Central memory CD4-positive, alpha-beta T cell (primary cell): ENCODE measurements at regions not wholly inside any gene's neighbourhood (a gene's known extent, or its start where the extent isn't known, plus 50 kb on each side); places are given as distances from the start of the nearest gene placed in this dataset.

Source experiments
- DNase-seq: peaks from one replicate; pipeline ENCODE4 v3.0.0; 2022

- DNase-seq = peak; percentile 93
Observed at GRCh38 chr13:99436686-99437416, 64.4 kb upstream of the TM9SF2 start.

- no peak for DNase-seq
Observed at GRCh38 chr13:99439048-99439447, 62.2 kb upstream of the TM9SF2 start.

GRCh38 chr13:99439850-99440604 lies 61.2 kb upstream of the TM9SF2 start:
- DNase-seq = no peak

GRCh38 chr13:99442273-99442895 lies 58.9 kb upstream of the TM9SF2 start:
- DNase-seq = peak; percentile 58

GRCh38 chr13:99446242-99446641 lies 55.0 kb upstream of the TM9SF2 start:
- DNase-seq = no peak

GRCh38 chr13:99448546-99448945 lies 52.7 kb upstream of the TM9SF2 start:
- DNase-seq = no peak

- DNase-seq = no peak
Observed at GRCh38 chr13:99450416-99450815, 50.9 kb upstream of the TM9SF2 start.
